ENCODE measurements at regions not wholly inside any gene's neighbourhood (a gene's known extent, or its start where the extent isn't known, plus 50 kb on each side); places are given as distances from the start of the nearest gene placed in this dataset.

GRCh38 chr5:135236908-135237747 lies 161.9 kb downstream of the MACROH2A1 start:
- Histone ChIP-seq H2BK120ac (ENCODE audit: low read depth, low read length, poor library complexity, severe bottlenecking) (no peak overlapping the region), H3K4ac (ENCODE audit: low read depth, low read length) (no peak overlapping the region), H4K20me1 (ENCODE audit: control insufficient read depth, insufficient read depth, insufficient read length) (no peaks in the 10 kb centered on the region), H3K9ac (ENCODE audit: extremely low read depth, insufficient read length, low read length) (no peak overlapping the region), H3K23me2 (ENCODE audit: insufficient read length, low read depth, low read length, poor library complexity, severe bottlenecking) (no peaks in the 10 kb centered on the region), H4K8ac (replicated peaks; ENCODE audit: insufficient read length, low read depth, low read length) (no peak overlapping the region), H2AFZ (ENCODE audit: low read length) (no peak overlapping the region), H2BK20ac (ENCODE audit: low read depth, low read length, poor library complexity, severe bottlenecking) (no peak overlapping the region), H4K5ac (ENCODE audit: insufficient read length, low read depth, low read length) (no peak overlapping the region), H3K79me2 (ENCODE audit: insufficient read depth, low read length) (no peaks in the 10 kb centered on the region), H2BK15ac (ENCODE audit: low read depth, low read length) (no peak overlapping the region), H3K4me2 (ENCODE audit: insufficient read depth, insufficient read length, low read length) (no peak overlapping the region), H3K23ac (ENCODE audit: insufficient read length, low read depth, low read length) (no peak overlapping the region), H3K27me3 (ENCODE audit: insufficient read depth, low read length) (no peaks in the 10 kb centered on the region), H2BK12ac (ENCODE audit: insufficient read length, low read depth, low read length) (no peak overlapping the region), H3K4me1 (ENCODE audit: insufficient read depth, low read length) (no peaks in the 10 kb centered on the region), H3K9me3 (ENCODE audit: control insufficient read depth, low read depth, low read length) (no peaks in the 10 kb centered on the region), H2BK5ac (ENCODE audit: insufficient read length, low read length) (no peak overlapping the region), H3K79me1 (ENCODE audit: insufficient read depth, low read depth, low read length, poor library complexity, severe bottlenecking) (no peaks in the 10 kb centered on the region), H3K18ac (ENCODE audit: insufficient read length, low read depth, low read length) (no peak overlapping the region), H3K27ac (ENCODE audit: insufficient read length, low read depth, low read length) (no peak overlapping the region), H2AK5ac (ENCODE audit: insufficient read length, low read length) (no peak overlapping the region), H3K14ac (ENCODE audit: insufficient read depth, low read length) (no peak overlapping the region), H3K56ac (ENCODE audit: insufficient read length, low read depth, low read length) (no peak overlapping the region), H3T11ph (ENCODE audit: low read length) (no peak overlapping the region), H4K91ac (ENCODE audit: insufficient read length, low read depth, low read length) (no peak overlapping the region)
- no peak overlapping the region for H3K4me3 Mint-ChIP-seq
- WGBS (ENCODE audit: extremely low coverage, insufficient read length, low lambda C conversion rate) = no CpG with 5 or more reads among the region's 9 CpGs
- no peak for DNase-seq
- peaks cover 19% of the 10 kb centered on the region for H3K27me3 Mint-ChIP-seq (ENCODE audit: low read depth)
- no peak overlapping the region for H3K27ac Mint-ChIP-seq
- H3K9me3 Mint-ChIP-seq = no peaks in the 10 kb centered on the region
- TF ChIP-seq CTCF (conservative IDR thresholded peaks at IDR 0.05) = no peak
- no peaks in the 10 kb centered on the region for H3K36me3 Mint-ChIP-seq (ENCODE audit: insufficient read depth in 1 of 3, low read depth in 3 of 3)
- H3K4me1 Mint-ChIP-seq = peaks cover 17% of the 10 kb centered on the region in 2 experiments
